GM18520 (cell line): ENCODE measurements at regions not wholly inside any gene's neighbourhood (a gene's known extent, or its start where the extent isn't known, plus 50 kb on each side); places are given as distances from the start of the nearest gene placed in this dataset.

Experiments used
- ATAC-seq: cut with Tn5 transposase; IDR thresholded peaks from one replicate; pipeline ENCODE4 v1.9.1; 2021; ENCODE audit not compliant: unreplicated experiment

DNA sequence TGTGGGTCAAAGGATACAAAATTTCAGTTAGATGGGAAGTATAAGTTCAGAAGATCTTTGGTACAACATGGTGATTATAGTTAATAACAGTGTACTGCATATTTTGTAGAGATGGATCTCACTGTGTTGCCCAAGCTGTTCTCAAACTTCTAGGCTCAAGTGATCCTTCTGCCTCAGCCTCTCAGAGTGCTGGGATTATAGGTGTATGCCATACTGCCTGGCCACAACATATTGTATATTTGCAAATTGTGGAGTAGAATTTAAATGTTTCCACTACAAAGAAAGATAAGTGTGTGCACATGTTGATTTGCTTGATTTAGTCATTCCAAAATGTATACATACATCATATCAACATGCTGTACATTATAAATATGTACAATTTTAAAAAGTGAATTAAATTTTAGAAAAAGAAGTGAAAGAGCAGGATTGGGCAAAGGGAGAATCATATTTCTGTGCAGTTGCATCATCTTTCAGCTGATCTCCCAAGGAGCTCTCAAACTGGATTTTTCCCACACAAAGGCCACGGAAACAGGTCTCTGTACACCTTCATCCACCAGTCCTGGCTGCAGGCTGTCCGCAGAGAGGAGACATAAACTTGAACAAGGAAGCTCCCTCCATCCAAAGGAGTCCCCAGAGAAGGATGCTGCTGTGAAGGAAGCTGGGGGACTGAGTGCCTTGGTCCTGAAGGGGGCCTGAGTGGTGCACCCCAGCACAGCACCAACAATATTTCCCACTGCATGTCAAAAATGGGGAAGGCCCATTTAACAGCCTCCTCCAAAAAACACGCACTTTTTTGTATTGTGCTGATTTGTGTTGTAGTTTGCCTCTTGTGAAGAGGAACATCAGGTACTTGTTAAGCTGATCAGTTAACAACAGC lies 217.1 kb upstream of the GHITM start:
- no peak for ATAC-seq

DNA sequence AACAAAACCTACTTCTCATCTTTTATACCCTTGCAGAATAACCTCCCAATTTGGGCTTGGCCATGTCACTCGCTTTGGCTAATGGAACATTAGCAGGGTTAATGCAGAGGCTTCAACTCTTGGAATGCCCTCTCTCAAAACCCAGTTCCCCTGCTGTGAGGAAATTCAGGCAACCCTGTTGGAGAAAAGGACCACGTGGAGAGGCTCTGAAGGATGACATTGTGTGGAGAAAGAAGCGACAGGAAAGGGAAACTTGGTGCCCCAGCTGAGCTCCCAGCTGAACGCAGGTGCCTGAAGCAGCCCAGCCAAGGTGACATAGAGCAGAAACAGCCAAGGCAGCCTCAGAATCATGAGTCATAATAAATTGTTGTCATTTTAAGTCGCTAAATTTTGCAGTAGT lies 214.2 kb upstream of the GHITM start:
- no peak for ATAC-seq

DNA sequence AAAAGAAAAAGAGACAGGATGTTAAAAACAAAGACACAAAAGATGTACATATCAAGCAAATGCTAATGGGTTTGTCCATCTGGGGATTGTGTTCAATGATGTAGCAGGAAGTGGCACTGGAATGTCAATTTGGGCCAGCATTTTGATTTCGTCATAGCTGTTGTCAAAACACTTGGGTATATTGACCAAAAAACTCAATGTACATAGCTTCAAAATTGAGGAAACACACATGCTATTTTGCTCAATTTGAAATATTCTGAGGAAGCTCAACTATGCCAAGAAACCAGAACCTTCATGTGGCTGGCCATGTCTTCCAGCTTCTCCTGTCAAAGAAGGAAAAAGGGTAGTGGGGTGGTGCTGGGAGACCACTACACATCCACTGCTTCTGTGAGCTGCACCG lies 212.7 kb upstream of the GHITM start:
- no peak for ATAC-seq

DNA sequence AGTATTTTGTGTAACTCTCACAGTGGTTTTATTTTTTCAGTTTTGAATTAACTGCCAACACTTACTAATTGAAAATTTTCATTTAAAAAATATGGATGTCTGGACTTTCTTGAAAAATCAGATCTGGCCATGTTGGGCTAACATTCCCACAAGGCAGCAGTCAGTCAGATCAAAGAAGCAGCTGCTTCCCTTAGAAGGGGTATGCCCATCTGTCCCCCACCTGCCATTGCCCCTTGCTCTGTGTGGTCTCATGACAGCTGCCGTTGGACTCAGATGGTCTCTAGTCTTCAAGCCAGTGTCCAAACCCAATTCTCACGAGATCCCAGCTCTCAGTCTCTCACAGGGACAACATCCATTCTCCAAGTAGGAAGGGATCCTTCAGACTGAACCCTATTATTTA lies 212.1 kb upstream of the GHITM start:
- ATAC-seq, result no peak

DNA sequence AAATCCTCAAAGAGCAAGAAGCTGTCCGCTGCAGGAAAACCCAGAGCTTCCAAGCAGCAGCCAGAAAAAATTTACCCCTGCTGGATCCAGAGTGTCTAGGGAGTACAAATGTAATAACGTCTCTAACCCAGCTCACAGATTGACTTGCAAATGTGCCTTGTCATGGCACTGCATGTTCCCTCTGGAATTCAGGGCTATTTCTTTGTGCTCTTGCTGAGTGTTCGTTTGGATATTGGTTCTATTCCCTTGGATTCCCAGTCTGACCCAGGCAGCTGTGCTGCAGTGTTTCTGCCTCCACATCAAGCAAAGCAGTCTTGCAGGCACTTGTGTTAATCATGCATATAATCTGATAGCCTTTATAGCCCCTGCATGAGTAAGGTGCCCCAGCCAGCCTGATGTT lies 209.9 kb upstream of the GHITM start:
- no peak for ATAC-seq

DNA sequence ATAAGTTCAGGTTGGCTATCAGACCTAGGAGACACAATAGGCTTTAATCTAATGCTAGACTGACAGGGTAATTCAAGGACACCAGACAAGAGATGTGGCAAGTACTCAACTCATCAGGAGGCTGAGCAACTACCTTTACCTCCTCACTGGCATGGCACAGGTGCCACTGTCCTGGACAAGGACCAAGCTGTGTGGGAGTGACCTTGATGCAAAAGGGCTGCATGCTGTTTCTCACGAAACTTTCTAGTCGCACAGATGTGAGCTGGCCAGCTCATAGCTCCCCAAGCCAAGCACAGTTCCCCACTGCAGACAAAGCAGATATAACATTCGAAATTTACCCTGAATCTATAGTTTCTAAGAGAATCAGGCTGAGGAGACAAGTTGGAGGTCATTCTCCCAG lies 207.6 kb upstream of the GHITM start:
- no peak for ATAC-seq

DNA sequence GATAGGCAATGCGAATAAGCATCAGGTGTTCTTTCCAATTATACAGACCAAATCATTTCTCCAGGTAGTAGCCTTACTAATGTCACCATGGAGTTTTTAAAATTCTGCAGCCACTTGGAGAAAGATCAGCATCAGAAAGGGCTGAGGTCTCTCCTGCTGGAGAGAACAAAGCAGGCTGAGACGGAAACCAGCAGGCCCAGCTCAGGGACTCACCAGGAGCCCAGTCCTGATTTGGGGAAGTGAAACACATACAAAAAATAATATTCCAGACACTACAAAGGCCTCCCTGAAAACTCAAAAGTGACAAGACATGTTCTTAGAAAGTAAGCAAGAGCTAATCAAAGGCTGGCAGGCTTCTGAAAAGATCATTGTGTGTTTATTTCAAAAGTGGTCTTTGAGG lies 207.1 kb upstream of the GHITM start:
- no peak for ATAC-seq

DNA sequence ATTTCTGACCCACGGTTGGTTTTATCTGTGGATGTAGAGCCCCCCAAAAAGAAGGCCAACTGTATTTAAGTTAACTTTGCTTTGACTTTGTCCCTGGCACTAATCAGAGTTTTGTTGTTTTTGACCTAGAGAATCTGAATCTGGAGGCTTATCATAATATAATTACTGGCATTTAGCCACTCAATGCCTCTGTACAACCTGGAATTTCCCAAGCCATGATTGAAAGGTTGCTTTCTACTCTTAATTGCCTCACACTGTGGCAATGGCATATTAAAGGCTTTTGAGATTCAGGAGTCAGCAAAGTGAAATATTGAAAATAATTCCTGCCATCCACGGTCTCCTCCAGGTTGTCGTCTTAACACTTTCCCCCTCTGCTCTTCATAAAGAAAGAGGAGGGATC lies 205.2 kb upstream of the GHITM start:
- no peak for ATAC-seq

DNA sequence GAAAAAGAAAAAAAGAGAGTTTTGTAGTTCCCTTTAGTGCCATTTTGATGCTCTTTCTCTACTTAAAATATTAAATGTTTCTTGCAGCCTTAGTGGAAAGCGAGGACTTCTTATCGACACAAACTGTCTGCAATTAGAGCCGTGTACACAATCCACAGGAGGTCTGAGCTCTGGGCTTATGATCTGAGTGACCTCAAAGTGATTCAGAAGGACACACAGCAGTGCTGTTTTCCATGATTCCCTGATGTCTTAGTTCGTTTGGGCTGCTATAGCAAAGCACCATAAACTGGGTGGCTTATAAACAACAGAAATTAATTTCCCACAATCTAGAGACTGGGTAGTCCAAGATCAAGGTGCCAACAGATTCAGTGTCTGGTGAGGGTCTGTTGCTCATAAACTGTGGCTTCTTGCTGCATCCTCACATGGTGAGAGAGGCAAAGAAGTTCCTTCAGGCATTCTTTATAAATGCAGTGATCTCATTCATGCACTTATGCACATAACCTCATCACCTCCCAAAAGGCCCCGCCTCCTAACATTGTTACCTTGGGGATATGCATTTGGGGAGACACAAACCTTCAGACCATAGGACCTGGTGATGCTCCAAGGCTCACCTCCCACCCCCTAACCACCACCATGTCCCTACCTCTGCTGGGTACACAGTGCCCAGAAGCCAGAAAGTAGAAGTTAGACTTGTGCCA lies 204.5 kb upstream of the GHITM start:
- ATAC-seq, result no peak

DNA sequence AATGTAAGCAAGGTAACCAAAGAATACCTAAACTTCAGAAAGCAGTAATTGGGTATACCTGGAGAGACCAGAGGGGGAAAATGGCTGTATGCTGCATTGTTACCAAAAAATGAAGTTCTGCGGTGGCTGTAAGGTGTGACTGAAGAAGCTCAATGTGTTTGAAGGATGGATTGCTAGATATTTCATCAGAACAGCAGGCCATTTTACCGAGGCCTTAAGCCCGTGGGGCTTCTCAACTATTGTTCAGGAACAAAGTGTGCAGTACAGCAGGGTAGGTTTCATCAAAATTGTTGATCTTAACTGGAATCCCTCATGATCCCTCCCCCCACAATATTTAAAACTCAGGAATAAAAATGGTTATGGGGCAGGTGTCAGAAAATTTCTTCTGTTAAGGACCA lies 204.0 kb upstream of the GHITM start:
- ATAC-seq, result no peak

DNA sequence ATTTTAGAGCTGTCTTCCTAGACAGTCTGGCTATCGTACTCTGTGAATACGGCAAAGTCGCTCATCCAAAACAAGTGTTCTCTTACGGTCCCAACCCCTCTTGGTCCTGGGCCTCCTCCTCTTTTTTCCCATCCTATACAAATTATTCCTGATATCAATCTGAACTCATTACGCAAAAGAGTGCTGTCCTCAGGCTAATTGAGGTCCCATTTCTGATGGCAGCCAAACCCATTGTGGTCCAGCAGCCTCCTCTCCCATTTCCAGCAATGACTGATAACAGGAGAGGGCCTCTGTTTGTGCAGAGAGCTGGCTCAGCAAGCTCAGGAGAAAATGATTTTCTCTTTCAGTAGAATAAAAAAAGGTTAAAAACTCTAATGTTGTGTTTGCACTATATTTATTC lies 203.4 kb upstream of the GHITM start:
- ATAC-seq, result no peak

DNA sequence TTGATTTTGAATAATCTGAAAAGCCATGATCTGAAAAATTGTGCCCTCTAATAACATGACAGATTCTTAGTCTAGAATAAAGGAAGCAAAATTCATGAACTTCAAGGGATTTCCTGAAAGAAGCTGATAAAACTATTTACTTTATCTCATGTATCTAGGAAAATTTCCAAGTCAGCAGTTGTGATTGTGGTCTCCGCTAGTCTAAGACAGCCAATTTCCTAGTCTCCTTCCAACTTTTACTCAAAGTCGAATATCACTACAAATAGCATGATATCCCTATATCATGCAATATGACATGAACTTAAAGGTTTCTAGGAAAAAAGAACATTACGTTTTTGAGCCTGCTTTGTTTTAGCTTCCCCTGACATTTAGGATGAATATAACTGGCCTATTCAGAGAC lies 202.1 kb upstream of the GHITM start:
- no peak for ATAC-seq

DNA sequence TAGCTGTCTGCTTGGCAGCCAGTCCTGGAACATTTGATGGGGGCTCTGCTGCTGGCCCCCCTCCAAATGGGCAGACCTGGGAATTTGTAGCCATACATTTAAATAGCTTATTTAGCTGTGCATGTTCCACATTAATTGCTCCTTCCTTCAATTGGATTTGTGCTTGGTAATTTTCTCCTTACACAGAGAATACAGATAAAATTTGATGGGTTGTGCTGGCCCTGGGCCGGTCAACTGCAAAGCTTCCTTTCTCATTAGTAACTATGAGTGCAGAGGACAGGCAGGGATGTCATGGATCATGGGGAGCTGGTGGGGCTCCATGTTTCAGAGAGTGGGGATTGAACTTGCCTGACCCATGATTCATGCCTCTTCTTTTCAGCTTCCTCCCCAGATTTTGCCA lies 201.5 kb upstream of the GHITM start:
- no peak for ATAC-seq

DNA sequence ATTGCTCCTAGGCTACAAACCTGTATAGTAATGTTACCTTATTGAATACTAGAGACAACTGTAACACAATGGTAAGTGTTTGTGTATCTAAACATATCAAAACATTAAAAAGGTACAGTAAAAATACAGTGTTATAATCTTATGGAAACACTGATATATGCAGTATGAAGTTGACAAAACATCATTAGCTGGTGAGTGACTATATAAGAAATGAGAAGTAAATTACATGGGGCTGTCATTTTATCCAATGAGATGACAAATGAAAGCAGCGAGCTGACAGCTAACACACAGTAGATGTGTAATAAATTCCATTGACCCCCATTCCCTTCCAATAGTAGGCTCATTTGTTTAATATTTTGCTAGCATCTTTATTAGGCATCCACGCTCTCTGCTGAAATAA lies 198.1 kb upstream of the GHITM start:
- ATAC-seq, result no peak

DNA sequence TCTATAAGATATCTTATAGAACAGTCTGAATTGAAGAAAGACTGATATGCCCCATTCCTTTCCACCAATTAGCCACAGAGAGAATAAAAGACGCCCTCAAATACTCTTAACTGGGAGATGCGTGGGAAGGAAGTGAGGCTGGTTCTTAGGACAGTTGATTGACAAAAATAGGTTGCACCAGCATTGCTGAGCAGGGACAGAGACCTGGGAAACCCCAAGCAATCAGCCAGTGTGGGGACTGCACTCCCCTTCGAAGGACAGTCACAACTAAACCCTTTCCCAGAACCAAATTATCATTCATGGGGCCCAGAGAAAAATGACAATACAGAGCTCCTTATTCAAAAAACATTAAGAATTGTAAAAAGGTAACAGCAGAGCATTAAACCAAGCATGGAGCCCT lies 196.9 kb upstream of the GHITM start:
- ATAC-seq, result no peak

DNA sequence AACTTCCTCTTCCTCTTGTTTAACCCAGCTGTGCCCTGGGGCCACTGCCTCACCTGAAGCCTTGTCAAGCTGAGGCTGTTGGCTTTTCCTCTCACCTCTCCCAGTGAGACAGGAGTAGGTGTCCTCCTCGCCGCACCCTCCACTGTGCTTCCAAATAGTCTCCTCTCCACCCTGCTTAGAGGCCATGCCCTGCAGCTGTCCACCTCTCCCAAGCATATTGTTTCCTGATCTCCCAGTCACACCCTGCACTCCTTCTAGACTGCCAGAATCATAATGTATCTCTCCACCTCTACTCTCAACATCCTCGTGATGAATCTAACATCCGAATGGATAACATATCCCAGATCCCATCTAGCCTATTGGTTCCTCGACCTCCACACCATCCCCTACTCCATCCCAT lies 196.3 kb upstream of the GHITM start:
- ATAC-seq, result no peak

DNA sequence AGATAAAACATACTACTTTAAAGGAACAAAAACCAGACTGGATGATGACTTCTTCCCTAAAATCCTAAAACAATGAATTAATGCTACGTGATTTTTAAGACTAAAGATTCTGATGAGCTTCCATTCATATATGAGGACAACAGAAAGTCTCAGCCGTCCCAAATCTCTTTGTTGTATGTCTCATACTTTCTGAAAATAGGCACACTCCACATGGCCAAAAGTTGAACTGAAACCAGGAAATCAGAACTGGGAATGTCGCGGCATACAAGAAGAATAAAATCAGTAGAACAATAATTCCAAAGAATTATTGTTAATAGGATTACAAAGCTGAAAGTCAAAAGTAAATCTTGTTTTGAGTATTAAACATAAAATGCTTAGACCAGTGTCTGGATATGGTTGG lies 195.4 kb upstream of the GHITM start:
- no peak for ATAC-seq

DNA sequence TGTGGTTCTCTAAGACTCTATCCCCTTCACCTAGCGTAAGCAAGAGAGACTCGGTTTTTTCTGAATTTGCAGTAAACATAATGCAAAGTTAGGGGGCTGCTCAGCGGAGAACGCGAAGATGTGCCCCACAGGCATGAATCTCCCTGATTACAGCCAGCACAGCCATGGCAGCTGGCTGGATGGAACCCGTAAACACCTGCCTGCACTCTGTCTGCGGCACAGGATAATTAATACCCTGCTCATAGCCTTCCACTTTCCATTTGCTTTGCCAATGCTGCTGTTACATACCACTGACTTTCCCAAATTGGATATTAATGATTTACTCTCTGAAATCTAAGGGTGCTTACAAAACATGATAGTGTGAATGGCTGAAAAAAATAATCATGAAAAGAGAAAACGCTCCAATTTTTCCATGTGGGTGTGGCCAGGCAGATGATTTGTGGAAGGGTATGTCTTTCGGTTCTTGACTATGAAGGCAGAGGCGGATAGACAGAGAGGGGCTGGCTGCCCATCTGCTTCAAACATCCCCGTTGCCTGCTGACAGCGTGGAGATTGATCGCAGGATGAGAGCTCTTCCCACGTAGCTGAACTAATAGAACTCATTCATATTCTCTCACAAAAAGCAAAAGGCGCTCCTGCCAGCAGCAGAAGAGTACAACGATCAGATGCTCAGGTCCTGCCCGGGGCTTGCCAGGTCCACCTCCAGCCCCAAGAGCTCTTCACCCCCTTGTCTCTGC lies 193.2 kb upstream of the GHITM start:
- no peak for ATAC-seq

DNA sequence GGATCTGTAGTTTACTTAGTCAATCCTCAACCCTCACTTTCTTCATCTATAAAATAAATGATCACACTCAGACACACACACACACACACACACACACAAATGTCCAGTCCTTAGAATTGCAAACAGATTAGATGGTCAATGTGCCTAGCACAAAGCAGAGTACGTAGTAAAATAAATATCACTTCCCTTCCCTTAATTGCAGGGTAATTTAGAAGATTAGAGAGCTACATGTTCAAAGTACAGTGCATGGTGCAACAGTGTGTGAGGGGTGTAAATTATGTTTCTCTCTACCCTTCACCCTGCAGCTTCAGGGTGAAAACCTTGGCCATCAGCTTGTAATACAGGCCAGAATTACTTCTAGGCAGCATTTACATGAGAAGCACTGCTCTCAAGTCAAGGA lies 187.0 kb upstream of the GHITM start:
- no peak for ATAC-seq

DNA sequence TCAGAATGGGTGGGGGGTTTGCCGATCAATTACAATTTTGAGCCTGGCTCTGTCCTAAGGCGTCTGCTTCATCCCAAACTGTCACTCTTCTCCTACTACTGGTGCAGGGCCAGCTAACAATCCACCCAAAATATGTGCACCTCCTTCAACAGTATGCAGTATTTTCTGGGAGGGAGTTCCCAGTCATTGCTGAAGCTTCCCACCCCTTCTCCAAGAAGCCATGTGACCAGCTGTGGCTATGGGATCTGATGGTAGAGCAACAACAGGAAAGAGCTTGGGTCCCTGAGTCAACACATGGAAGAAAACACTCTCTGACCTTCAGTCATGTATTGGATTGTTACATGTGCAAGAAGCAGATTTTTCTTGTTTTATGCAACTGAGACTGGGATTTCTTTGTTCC lies 185.7 kb upstream of the GHITM start:
- ATAC-seq, result no peak

DNA sequence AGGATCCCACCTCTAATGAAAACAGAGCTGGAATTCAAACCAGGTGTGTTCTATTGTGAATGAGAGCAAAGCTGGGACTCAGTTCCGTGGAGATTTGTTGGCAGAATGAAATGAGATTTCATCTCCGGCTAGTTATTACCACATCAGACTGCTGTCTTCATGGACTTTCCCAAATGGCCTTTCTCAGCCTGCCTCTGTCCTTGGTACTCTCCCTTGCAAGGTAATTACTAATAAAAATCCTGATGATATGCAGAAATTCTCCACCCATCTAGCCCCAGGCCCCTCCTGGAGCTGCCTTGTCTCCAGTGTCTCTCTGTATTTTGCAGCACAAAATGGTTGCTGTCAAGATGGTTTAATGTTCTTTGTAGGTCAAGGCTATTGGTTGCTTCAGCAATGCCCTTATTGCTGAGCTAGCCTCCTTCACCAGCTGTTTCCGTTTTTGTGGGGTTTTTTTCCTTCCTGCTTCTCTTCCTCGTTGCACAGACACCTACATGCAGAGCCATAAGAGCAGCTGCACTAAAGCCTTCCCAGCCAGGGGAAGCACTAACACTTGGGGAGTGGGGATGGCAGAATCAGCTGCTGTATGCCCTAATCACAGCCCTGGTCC lies 185.0 kb upstream of the GHITM start:
- ATAC-seq, result no peak

DNA sequence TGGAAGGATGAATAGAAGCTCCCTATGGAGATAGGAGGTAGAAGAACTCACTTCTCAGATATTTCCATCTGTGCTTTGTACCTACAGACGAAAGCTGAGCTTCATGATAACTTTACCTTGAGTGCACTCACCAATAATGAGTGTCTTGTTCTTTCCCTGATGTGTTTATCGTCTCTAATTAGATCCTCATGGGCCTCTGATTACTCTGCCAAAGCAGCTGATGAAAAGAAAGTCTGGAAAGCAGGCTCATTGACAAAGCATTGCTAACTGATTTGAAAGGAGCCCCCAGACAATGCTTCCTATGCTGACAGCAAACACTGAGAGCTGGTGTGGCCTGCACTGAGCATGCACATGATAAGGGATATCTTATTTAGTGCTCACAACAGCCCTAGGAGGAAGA lies 183.9 kb upstream of the GHITM start:
- ATAC-seq, result no peak
